Occipital lobe (tissue), 1 donor: ENCODE measurements at regions not wholly inside any gene's neighbourhood (a gene's known extent, or its start where the extent isn't known, plus 50 kb on each side); places are given as distances from the start of the nearest gene placed in this dataset.
"Not testable (repeated sequence)": the region's sequence is repeated elsewhere in the genome, so short reads cannot be mapped to it uniquely, and the experiment has no call there.

Experiments used
- DNase-seq: peaks from one replicate; lab custom pipeline; 2025; lab: John Stamatoyannopoulos, UW

DNA sequence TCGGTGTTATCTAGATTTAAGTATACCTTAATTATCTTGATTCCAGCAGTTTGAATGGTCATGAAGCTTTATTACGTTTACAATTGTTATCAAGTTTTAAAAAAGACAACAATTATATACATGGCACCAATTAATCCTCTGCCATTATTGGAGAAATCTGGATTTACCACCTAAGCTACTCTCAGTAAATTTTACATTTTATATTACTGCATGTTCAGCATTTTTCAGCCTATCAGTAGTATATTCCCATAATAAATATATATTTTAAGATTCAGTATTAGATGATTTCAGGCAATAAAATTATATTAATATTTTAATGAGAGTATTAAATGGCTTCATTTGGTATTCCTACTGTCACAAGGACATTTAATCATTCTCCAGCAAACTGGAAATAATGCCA is 264.5 kb upstream of the PRDM9 start:
- DNase-seq, result no peak

DNA sequence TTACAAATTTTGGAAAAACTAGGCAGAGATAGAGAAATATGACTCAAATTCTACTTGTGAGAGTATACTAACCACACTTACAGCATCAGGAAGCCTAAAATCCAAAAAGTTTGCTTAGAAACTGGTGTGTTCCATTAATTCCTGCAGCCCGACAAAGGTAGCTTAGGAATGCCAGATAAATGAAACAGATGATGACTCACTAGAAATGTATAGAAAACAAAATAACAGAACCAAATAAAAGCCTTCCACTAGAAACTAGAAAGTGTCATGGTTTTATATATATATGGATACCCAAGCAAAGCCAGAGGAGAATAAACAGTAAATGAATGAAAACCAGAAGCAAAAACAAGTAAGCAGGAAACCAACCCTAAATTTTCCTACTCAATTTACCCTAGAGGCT is 272.2 kb upstream of the PRDM9 start:
- no peak for DNase-seq

GRCh38 chr5:23234197-23234596 is 273.2 kb upstream of the PRDM9 start:
- DNase-seq, result no peak

DNA sequence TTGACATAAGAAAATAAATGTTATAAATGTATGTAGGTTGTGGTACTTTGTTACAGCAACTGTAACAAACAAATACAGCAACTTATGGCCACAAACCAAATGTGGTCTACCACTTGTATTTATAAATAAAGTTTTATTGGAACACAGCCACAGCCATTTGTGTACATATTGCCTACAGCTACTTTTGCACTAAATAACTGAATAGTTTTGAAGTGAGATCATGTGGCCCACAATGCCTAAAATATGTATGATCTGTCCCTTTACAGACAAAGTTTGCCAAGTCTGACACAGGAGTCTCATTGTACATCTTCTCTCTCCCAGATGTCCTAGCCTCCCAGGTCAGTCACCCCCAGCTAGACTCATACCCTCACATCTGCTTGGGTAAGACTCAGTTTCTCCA is 283.6 kb upstream of the PRDM9 start:
- DNase-seq, result no peak

- DNase-seq, result peak; percentile 16
Measured at GRCh38 chr5:23221831-23222230, 285.6 kb upstream of the PRDM9 start.

GRCh38 chr5:23217159-23217558 is 290.2 kb upstream of the PRDM9 start:
- DNase-seq, result no peak

DNA sequence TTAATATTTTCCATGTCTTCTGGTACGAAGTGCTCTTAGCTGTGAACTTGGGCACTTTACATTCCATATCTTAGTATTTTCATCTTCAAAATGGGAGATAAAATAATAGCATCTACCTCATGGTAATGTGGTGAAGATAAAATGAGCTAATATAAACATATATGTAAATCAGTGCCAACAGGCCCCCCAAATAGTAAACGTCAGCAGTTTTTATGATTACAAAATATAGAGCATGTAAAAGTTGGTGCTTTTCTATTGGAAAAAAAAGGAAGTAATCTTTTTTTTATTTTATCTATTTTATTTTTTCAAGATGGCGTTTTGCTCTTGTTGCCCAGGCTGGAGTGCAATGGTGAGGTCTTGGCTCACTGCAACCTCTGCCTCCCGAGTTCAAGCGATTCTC is 291.1 kb upstream of the PRDM9 start:
- no peak for DNase-seq

- DNase-seq, result no peak
Measured at GRCh38 chr5:23208959-23209431, 298.4 kb upstream of the PRDM9 start.

DNA sequence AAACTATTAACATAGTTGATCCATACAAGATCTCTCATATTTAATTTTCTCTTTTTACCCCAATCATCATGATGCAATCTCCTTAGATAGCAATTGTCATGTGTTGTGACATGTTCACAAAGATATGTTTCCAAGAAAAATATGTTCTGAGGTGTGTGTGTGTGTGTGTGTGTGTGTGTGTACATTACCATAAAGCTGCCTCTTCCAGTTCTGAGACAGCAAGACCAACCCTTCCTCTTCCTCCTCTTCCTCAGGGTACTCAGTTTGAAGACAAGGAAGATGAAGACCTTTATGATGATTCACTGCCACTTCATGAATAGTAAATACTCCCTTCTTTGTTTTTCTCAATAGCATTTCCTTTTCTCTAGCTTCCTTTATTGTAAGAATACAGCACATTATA is 303.3 kb upstream of the PRDM9 start:
- no peak for DNase-seq

DNA sequence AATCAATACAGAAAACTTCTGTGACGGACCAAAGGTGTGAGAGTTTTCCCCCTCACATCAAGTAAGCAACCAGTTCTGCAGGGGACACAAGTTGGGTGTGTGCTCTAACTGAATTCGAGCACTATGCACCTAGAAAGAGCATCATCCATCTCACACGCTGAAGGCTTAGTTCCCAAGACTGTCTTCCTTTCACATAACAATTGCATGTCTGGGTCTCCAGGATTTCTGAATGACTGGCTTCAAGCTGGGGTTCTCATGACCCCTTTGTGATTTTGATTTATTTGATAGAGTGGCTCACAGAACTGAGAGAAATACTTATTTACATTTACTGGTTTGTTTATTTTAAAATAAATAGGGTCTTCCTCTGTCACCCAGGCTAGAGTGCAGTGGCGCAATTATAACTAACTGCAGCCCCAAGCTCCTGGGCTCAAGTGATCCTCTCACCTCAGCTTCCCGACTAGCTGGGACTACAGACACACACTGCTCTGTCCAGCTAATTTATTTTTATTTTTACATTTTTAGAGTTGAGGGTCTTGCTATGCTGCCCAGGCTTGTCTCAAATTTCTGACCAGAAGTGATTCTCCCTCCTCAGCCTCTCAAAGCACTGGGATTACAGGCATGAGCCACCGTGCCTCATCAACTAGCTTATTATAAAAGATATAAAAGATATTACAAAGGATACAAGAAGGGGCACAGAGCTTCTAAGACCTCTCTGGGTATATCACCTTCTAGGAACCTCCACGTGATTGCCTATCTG is 316.7 kb upstream of the CDH12 start:
- DNase-seq, result no peak

DNA sequence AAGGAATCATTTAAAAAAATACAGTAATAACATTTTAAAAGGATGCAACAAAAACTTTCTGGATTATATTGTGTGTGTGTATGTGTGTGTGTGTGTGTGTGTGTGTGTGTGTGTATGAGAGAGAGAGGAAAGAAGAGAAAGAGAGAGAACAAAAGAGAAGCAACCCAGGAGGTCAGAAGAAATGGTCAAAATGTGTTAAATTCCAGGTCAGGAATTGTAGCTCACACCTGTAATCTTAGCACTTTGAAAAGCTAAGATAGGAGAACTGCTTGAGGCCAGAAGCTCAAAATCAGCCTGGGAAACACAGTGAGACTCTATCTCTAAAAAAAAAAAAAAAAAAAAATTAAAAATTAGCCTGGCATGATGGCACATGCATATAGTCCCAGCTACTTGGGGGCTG is 311.8 kb upstream of the CDH12 start:
- DNase-seq, result no peak

- DNase-seq, result no peak
Measured at GRCh38 chr5:23158179-23158578, 305.0 kb upstream of the CDH12 start.

DNA sequence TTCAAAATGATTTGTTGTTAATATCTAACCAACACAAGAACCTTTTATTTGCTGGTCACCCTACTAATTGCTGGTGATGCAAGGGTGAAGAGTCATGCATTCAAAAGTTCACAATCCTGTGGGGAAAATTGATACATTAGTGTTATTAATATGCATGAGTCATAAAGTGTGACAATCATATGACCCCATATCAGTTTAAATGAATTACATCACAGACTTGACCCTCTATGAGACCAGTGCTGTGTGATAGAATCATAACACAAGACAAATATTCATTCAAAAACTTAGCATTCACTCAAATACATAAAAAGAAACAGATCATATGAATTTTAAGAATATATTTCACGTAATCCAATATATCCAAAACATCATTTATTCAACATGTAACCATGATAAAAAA is 304.6 kb upstream of the CDH12 start:
- no peak for DNase-seq

DNA sequence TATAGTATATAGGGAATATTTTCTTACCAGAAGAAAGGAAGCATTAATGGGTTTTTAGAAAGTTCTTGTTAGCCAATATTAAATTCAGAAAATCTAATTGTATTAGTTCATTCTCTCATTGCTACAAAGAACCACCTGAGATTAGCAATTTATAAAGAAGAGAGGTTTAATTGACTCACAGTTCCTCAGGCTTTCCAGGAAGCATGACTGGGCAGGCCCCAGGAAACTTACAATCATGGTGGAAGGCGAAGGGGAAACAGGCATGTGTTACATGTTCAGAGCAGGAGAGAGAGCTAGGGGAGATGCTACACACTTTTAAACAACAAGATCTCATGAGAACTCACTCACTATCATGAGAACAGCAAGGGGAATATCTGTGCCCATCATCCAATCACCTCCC is 304.0 kb upstream of the CDH12 start:
- no peak for DNase-seq

- no peak for DNase-seq
Measured at GRCh38 chr5:23147625-23148024, 294.5 kb upstream of the CDH12 start.

- no peak for DNase-seq
Measured at GRCh38 chr5:23146183-23146582, 293.0 kb upstream of the CDH12 start.

GRCh38 chr5:23139338-23140171 is 286.4 kb upstream of the CDH12 start:
- no peak for DNase-seq

- no peak for DNase-seq
Measured at GRCh38 chr5:23136958-23137357, 283.8 kb upstream of the CDH12 start.

GRCh38 chr5:23132231-23132630 is 279.1 kb upstream of the CDH12 start:
- no peak for DNase-seq

DNA sequence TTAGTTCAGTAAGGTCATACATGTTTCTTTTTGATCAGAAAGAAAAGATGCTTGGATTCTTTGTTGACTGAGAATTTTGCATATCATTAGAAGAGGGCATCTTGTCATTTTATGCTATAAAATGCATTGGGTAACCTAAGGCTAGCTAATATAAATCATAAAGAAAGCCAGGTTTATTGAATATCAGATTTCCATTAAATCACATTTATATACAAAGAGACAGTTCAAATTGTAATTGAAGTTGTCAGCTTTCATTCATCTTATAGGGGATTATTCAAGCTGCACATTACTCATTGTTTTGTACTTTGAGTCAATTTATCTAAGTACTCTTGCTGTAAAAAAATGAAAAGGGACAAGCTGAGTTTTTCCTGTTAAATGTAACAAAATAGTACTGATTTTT is 259.1 kb upstream of the CDH12 start:
- no peak for DNase-seq

DNA sequence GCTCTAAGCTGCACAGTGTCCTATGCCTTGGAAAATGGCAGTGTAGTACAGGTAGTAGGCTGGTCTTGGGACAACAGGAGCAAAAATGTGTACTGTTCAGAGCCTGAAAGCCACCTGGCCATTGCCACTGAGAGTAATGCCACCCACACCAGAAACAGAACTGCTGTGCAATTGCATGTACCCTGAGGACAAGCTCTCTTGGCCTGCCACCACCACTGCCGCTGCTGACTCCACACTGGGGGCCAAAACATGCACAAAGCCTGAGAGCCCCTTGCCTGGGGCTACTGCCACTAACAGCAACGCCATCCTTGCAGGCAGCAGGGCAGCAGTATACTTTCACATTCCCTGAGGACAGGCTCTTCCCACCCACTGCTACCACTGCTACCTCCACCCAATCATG is 251.9 kb upstream of the CDH12 start:
- no peak for DNase-seq

- DNase-seq, result no peak
Measured at GRCh38 chr5:23103566-23103965, 250.4 kb upstream of the CDH12 start.

DNA sequence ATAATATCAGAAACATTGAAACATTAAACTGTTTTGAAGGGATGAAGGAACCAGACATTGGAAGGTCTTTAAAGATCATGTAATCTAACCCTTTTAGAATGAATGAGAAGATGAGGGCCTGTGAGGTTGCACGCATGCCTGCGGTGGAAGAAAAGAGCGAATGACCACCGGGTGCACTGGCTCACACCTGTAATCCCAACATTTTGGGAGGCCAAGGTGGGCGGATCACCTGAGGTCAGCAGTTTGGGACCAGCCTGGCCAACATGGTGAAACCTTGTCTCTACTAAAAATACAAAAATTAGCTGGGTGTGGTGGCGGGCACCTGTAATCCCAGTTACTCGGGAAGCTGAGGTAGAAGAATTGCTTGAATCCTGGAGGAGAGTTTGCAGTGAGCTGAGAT is 242.3 kb upstream of the CDH12 start:
- DNase-seq, result not testable (repeated sequence)
